ENCODE measurements at regions not wholly inside any gene's neighbourhood (a gene's known extent, or its start where the extent isn't known, plus 50 kb on each side); places are given as distances from the start of the nearest gene placed in this dataset.

- Mint-ChIP-seq H3K27ac (no peak overlapping the region), H3K36me3 (ENCODE audit: low read depth) (peaks cover 9% of the 10 kb centered on the region), H3K4me1 (peaks cover 11% of the 10 kb centered on the region), H3K27me3 (ENCODE audit: insufficient read depth, low read depth, poor library complexity) (peaks cover 9% of the 10 kb centered on the region), H3K9me3 (peaks cover 6% of the 10 kb centered on the region), H3K4me3 (no peak overlapping the region; the same call in 2 of the 3 replicates)
- H3K4me1 ChIP-seq (ENCODE audit: insufficient read depth), result peaks cover 7% of the 10 kb centered on the region; the same call in 1 of the 2 replicates
- ATAC-seq, result no peak
- H3K4me2 ChIP-seq, result no peak overlapping the region
- H3F3A ChIP-seq (replicated peaks; ENCODE audit: low read depth), result no peaks in the 10 kb centered on the region
- DNase-seq (ENCODE audit: low spot score), result no peak
- no peak overlapping the region for H3K4me3 ChIP-seq
- no peak for TF ChIP-seq JUNB (IDR thresholded peaks at IDR 0.05; ENCODE audit: unreplicated experiment)
- TF ChIP-seq CREB1 (CRISPR knock-in tag; IDR thresholded peaks at IDR 0.05; ENCODE audit: low read depth), result no peak
- no peak for TF ChIP-seq REST (IDR thresholded peaks at IDR 0.05; ENCODE audit: unreplicated experiment)
- TF ChIP-seq POLR2AphosphoS5 (IDR thresholded peaks at IDR 0.05; ENCODE audit: low read depth), result no peak
- no peak for TF ChIP-seq EZH2phosphoT487 (IDR thresholded peaks at IDR 0.05; ENCODE audit: unreplicated experiment)
- no peaks in the 10 kb centered on the region for H4K20me1 ChIP-seq (replicated peaks; ENCODE audit: insufficient read depth)
- H3K36me3 ChIP-seq (ENCODE audit: insufficient read depth), result no peaks in the 10 kb centered on the region; the same call in 1 of the 2 replicates
- H3K27me3 ChIP-seq (ENCODE audit: insufficient read depth), result no peaks in the 10 kb centered on the region
- H2AFZ ChIP-seq, result no peak overlapping the region
- no peak overlapping the region for H3K27ac ChIP-seq (ENCODE audit: low read depth)
- no peaks in the 10 kb centered on the region for H3K9me2 ChIP-seq (ENCODE audit: insufficient read depth)
- H3K79me2 ChIP-seq (replicated peaks; ENCODE audit: insufficient read depth), result no peaks in the 10 kb centered on the region
Observed at GRCh38 chr6:26290941-26291340, 74.1 kb upstream of the BTN3A2 start.

- H3K79me2 ChIP-seq (replicated peaks; ENCODE audit: insufficient read depth), result no peaks in the 10 kb centered on the region
- H2AFZ ChIP-seq, result no peak overlapping the region
- no peak overlapping the region for H3K4me3 ChIP-seq
- Mint-ChIP-seq H3K9me3 (no peaks in the 10 kb centered on the region), H3K27me3 (ENCODE audit: insufficient read depth, low read depth, poor library complexity) (peaks cover 2% of the 10 kb centered on the region), H3K27ac (no peak overlapping the region), H3K36me3 (ENCODE audit: low read depth) (0 out of 3 replicates have a peak, but pooled peaks cover 3% of the 10 kb centered on the region), H3K4me1 (peaks cover 11% of the 10 kb centered on the region; the same call in 2 of the 3 replicates), H3K4me3 (no peak overlapping the region; the same call in 2 of the 3 replicates)
- no peaks in the 10 kb centered on the region for H3K9me2 ChIP-seq (ENCODE audit: insufficient read depth)
- no peaks in the 10 kb centered on the region for H4K20me1 ChIP-seq (replicated peaks; ENCODE audit: insufficient read depth)
- H3K36me3 ChIP-seq (ENCODE audit: insufficient read depth), result no peaks in the 10 kb centered on the region; the same call in 1 of the 2 replicates
- ATAC-seq (no peak), DNase-seq (ENCODE audit: low spot score) (no peak)
- no peak overlapping the region for H3K27ac ChIP-seq (ENCODE audit: low read depth)
- no peak overlapping the region for H3K4me2 ChIP-seq
- no peaks in the 10 kb centered on the region for H3K27me3 ChIP-seq (ENCODE audit: insufficient read depth)
- no peaks in the 10 kb centered on the region for H3F3A ChIP-seq (replicated peaks; ENCODE audit: low read depth)
- H3K4me1 ChIP-seq (ENCODE audit: insufficient read depth), result peaks cover 7% of the 10 kb centered on the region; the same call in 1 of the 2 replicates
- no peak for TF ChIP-seq STAT1 (IDR thresholded peaks at IDR 0.05; ENCODE audit: unreplicated experiment)
- TF ChIP-seq ZNF331 (CRISPR knock-in tag; IDR thresholded peaks at IDR 0.05; ENCODE audit: low read depth), result no peak
- no peak for TF ChIP-seq JUNB (IDR thresholded peaks at IDR 0.05; ENCODE audit: unreplicated experiment)
- no peak for TF ChIP-seq ZNF114 (CRISPR knock-in tag; IDR thresholded peaks at IDR 0.05)
- no peak for TF ChIP-seq POLR2AphosphoS5 (IDR thresholded peaks at IDR 0.05; ENCODE audit: low read depth)
- no peak for TF ChIP-seq EZH2phosphoT487 (IDR thresholded peaks at IDR 0.05; ENCODE audit: unreplicated experiment)
- TF ChIP-seq REST (IDR thresholded peaks at IDR 0.05; ENCODE audit: unreplicated experiment), result no peak
- TF ChIP-seq EZH2 (IDR thresholded peaks at IDR 0.05; ENCODE audit: low read depth, unreplicated experiment), result no peak
- no peak for TF ChIP-seq ETS1 (IDR thresholded peaks at IDR 0.05)
Observed at GRCh38 chr6:26292709-26293108, 72.3 kb upstream of the BTN3A2 start.
